Testis (tissue), 2 donors: ENCODE measurements at regions not wholly inside any gene's neighbourhood (a gene's known extent, or its start where the extent isn't known, plus 50 kb on each side); places are given as distances from the start of the nearest gene placed in this dataset.

Experiments used
- CTCF ChIP-seq, 3 experiments: fragments of 450-650 bp in 2 of 3; fragments of 200-600 bp in 1 of 3; sonication (generic) in 1 of 3; IDR thresholded peaks; one replicate each; pipeline ENCODE4 v1.5.1; 2016 to 2019; ENCODE audit warnings: antibody characterized with exemption in 3 of 3, mild to moderate bottlenecking in 2 of 3, moderate library complexity in 1 of 3
- POLR2A ChIP-seq: fragments of 450-650 bp; IDR thresholded peaks from one replicate; pipeline ENCODE4 v1.6.1; 2017; ENCODE audit warnings: antibody characterized with exemption, mild to moderate bottlenecking, moderate library complexity

DNA sequence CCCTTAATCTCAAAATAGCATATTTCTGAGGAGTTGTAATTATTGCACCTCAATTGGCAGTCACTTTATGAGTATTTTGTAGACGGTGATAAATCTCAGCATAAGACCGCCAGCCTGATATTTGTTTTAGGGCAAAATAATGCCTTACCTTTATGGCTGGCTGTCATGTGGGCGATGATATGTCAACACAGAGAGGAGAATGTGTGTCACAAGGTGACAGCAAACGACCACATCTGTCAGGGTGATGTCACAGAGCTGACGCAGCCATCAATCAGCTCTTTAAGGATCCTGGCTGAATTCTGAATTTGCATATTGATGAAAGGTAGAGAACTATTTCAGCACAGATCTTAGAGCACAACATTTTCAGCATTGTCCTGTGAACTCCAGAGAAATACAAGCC, 209.7 kb downstream of the CEP135 start:
- TF ChIP-seq CTCF (IDR thresholded peaks at IDR 0.05) (no peak), POLR2A (no peak)
